Mesodermal cell (in vitro differentiated cells): ENCODE measurements at regions not wholly inside any gene's neighbourhood (a gene's known extent, or its start where the extent isn't known, plus 50 kb on each side); places are given as distances from the start of the nearest gene placed in this dataset.

ENCODE experiments used
- H3K27ac ChIP-seq: 2 replicates; pipeline ENCODE4 v1.7.0; 2013; ENCODE audit warnings: mild to moderate bottlenecking, low read depth, low read length, moderate library complexity; ENCODE audit not compliant: severe bottlenecking
- H3K36me3 ChIP-seq: 2 replicates; pipeline ENCODE4 v1.7.1; 2013; ENCODE audit warnings: mild to moderate bottlenecking, low read length, moderate library complexity; ENCODE audit not compliant: control insufficient read depth, insufficient read depth
- H3K4me1 ChIP-seq: one replicate; pipeline ENCODE4 v1.7.1; 2013; ENCODE audit warnings: mild to moderate bottlenecking, low read length; ENCODE audit not compliant: insufficient read depth, control insufficient read depth, poor library complexity, severe bottlenecking
- H3K4me3 ChIP-seq: 2 replicates; pipeline ENCODE4 v1.7.0; 2013; ENCODE audit warnings: low read length, control low read depth, mild to moderate bottlenecking; ENCODE audit not compliant: insufficient read depth, poor library complexity, severe bottlenecking; ENCODE audit errors: extremely low read depth
- H3K9me3 ChIP-seq: 2 replicates; pipeline ENCODE4 v1.7.1; 2013; ENCODE audit warnings: mild to moderate bottlenecking, low read length, moderate library complexity; ENCODE audit not compliant: control insufficient read depth
- WGBS, 2 experiments: methylation state at CpG; one replicate each; pipeline ENCODE4 v1.1.5; 2013; ENCODE audit warnings: missing lambda C conversion rate in 2 of 2; ENCODE audit not compliant: insufficient coverage in 2 of 2; 5-methylcytosine and 5-hydroxymethylcytosine counted together

- Histone ChIP-seq H3K4me1 (peaks cover under 1% of the 10 kb centered on the region), H3K4me3 (no peak overlapping the region), H3K36me3 (no peaks in the 10 kb centered on the region), H3K9me3 (no peaks in the 10 kb centered on the region), H3K27ac (no peak overlapping the region)
- 82 to 95% methylated on average over 3 of the region's 4 CpGs for WGBS, 2 experiments
These were observed 99.3 kb upstream of the WWC1 start for GRCh38 chr5:168192120-168192519.

DNA sequence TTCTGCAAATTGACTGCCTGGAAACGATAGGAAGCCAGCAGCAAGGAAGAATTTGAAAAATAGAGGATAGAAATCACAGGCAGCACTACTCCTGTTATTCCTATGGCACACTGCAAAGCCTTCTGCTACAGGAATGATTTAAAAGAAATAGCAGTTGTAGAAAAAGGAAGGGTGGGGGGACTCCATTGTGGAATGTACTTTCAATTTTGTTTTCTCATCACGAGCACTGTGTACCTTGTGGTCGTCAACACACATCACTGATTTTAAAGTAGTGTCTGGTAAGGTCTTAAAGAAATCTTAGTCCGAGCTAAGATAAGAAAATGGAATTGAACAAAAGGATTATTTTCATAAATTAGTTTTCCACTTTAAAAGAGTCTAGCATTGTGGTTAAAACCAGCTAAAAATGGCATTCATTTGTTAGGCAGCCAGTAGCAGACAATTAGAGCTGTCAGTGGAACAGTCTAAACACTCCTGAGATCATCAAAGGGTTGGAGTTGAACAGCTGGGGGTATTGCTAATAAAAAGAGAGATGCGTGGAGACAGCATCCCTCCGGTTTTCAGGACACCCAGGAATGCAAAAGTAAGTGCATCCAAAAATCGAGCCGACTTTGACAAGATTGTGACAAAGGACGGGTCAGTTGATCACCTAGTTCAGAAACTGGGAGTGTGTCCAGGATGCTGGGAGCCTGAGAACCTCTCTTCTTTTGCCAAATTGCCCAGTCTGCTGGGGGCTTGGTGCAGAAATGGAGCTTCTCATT is 97.8 kb upstream of the WWC1 start:
- WGBS, 2 experiments, result 66 to 68% methylated on average over 5 to 7 of the region's 9 CpGs
- H3K4me1 ChIP-seq, result no peaks in the 10 kb centered on the region
- no peak overlapping the region for H3K4me3 ChIP-seq
- H3K36me3 ChIP-seq, result no peaks in the 10 kb centered on the region
- no peak overlapping the region for H3K27ac ChIP-seq
- H3K9me3 ChIP-seq, result no peaks in the 10 kb centered on the region

- no peak overlapping the region for H3K4me3 ChIP-seq
- H3K27ac ChIP-seq, result no peak overlapping the region
- H3K9me3 ChIP-seq, result no peaks in the 10 kb centered on the region
- H3K36me3 ChIP-seq, result no peaks in the 10 kb centered on the region
- H3K4me1 ChIP-seq, result no peaks in the 10 kb centered on the region
- 92 to 94% methylated on average over 9 of the region's 9 CpGs for WGBS, 2 experiments
These were observed 96.3 kb upstream of the WWC1 start for GRCh38 chr5:168195110-168195509.

DNA sequence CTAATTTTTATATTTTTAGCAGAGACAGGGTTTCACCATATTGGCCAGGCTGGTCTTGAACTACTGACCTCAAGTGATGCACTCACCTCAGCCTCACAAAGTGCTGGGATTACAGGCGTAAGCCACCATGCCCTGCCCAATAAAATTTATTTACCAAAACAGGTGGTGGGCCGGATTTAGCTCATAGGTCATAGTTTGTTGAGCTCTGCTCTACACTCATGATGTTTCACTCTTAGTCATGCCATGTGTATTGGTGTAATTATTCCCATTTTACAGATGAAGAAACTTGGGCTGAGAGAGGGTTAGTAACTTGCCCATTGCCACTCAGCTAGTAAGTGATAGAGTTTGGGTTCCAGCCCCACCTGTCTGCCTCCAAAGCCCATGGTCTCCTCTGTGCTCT is 93.1 kb upstream of the WWC1 start:
- H3K4me3 ChIP-seq, result no peak overlapping the region
- WGBS, 2 experiments, result 100% methylated on average over 1 of the region's 2 CpGs; no CpG with 5 or more reads in 1 of the 2 experiments
- H3K36me3 ChIP-seq, result no peaks in the 10 kb centered on the region
- H3K27ac ChIP-seq, result no peak overlapping the region
- H3K4me1 ChIP-seq, result no peaks in the 10 kb centered on the region
- no peaks in the 10 kb centered on the region for H3K9me3 ChIP-seq

DNA sequence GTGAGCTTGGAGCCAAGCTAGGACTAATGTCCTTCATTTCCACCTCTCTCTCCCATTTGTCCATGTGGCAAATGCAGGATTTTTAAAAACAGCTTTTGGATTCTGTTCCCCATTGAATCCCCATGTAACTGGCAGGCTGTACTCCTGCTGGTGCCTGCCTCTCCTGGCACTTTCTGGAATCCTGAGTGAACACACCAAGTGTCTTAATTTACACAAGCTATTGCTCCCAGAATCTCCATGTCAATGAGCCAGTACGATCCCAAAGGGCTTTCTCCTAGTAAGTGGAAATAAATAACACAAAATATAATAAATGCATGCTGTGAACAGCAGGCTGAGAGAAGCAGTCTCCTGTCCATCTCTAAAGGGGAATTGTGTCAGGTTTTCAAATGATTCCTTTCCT is 88.4 kb upstream of the WWC1 start:
- H3K4me1 ChIP-seq, result no peaks in the 10 kb centered on the region
- H3K9me3 ChIP-seq, result no peaks in the 10 kb centered on the region
- H3K36me3 ChIP-seq, result no peaks in the 10 kb centered on the region
- no peak overlapping the region for H3K27ac ChIP-seq
- WGBS, 2 experiments, result no CpG with 5 or more reads among the region's 1 CpG
- no peak overlapping the region for H3K4me3 ChIP-seq

DNA sequence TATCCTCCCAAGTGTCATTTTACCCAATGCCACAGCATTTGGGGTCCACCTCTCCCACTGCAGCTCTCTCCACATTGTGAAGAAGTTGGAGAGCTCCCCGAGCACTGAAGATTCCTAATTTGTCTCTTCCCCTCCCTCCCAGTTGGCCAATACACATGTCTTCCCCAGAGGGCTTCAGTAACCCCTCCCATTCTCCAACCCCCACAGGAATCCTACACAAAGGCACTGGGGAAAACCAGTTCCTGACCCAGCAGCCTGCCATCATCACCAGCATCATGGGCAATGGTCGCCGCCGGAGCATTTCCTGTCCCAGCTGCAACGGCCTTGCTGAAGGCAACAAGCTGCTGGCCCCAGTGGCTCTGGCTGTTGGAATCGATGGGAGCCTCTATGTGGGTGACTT is 87.3 kb upstream of the WWC1 start:
- WGBS, 2 experiments, result 84 to 96% methylated on average over 5 to 6 of the region's 6 CpGs
- no peaks in the 10 kb centered on the region for H3K36me3 ChIP-seq
- H3K4me1 ChIP-seq, result no peaks in the 10 kb centered on the region

DNA sequence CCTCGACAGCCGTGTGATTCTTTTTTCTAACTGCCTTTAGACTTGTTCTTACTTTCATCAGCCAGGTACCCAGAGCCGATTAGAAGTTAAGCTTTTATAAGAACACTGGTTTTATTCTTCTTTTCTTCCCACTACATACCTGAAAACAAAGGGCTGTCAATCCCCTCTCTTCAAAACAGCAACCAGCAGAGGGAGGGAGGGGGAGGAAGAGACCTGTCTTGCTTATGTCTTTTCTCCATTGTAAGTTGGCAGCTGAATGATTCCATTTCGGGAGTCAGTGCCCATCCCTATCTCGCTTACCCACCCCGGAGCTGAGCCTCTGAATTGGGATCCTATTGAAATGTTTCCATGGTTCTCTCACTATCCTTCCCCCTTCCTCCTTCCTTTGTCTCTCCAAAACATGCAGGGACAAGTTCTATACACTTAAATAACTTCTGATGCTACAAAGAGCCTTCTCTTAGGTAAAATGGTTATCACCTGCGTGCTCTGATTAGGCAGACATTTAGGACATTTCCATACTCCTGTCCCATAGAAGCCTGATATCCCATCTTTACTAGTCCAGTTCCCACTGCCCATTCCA is 83.9 kb upstream of the WWC1 start:
- 89 to 91% methylated on average over 5 to 7 of the region's 7 CpGs for WGBS, 2 experiments
- H3K9me3 ChIP-seq, result no peaks in the 10 kb centered on the region
- no peaks in the 10 kb centered on the region for H3K36me3 ChIP-seq

More for the DNA sequence above, 87.3 kb upstream of the WWC1 start:
- no peak overlapping the region for H3K4me3 ChIP-seq
- H3K27ac ChIP-seq, result no peak overlapping the region
- no peaks in the 10 kb centered on the region for H3K9me3 ChIP-seq

GRCh38 chr5:168209244-168209995 is 82.0 kb upstream of the WWC1 start:
- H3K36me3 ChIP-seq, result no peaks in the 10 kb centered on the region
- H3K27ac ChIP-seq, result peak overlapping the region; percentile 58
- no peaks in the 10 kb centered on the region for H3K9me3 ChIP-seq
- H3K4me3 ChIP-seq, result no peak overlapping the region
- 50% methylated on average over 1 of the region's 1 CpG; no CpG with 5 or more reads in 1 of the 2 experiments for WGBS, 2 experiments
- peaks cover 4% of the 10 kb centered on the region for H3K4me1 ChIP-seq

More for the DNA sequence above, 83.9 kb upstream of the WWC1 start:
- H3K4me3 ChIP-seq, result no peak overlapping the region
- H3K27ac ChIP-seq, result no peak overlapping the region
- H3K4me1 ChIP-seq, result peaks cover 4% of the 10 kb centered on the region

- no peaks in the 10 kb centered on the region for H3K36me3 ChIP-seq
- no peaks in the 10 kb centered on the region for H3K9me3 ChIP-seq
- H3K4me1 ChIP-seq, result peaks cover 4% of the 10 kb centered on the region
- WGBS, 2 experiments, result 95 to 100% methylated on average over 1 to 3 of the region's 3 CpGs
- peak overlapping the region; percentile 58 for H3K27ac ChIP-seq
- H3K4me3 ChIP-seq, result no peak overlapping the region
These were observed 81.4 kb upstream of the WWC1 start for GRCh38 chr5:168209997-168210396.

GRCh38 chr5:168211245-168211644 is 80.2 kb upstream of the WWC1 start:
- H3K4me1 ChIP-seq, result peaks cover 4% of the 10 kb centered on the region
- H3K27ac ChIP-seq, result no peak overlapping the region
- H3K36me3 ChIP-seq, result no peaks in the 10 kb centered on the region
- H3K4me3 ChIP-seq, result no peak overlapping the region
- H3K9me3 ChIP-seq, result no peaks in the 10 kb centered on the region

GRCh38 chr5:168211936-168212335 is 79.5 kb upstream of the WWC1 start:
- Histone ChIP-seq H3K9me3 (no peaks in the 10 kb centered on the region), H3K4me3 (no peak overlapping the region), H3K4me1 (peaks cover 4% of the 10 kb centered on the region), H3K27ac (no peak overlapping the region), H3K36me3 (no peaks in the 10 kb centered on the region)
- 89 to 94% methylated on average over 4 of the region's 6 CpGs for WGBS, 2 experiments
